MG63 (cell line): ENCODE measurements at regions not wholly inside any gene's neighbourhood (a gene's known extent, or its start where the extent isn't known, plus 50 kb on each side); places are given as distances from the start of the nearest gene placed in this dataset.
A peak's percentile ranks its signal among the peaks of the same experiment; 100 is the strongest.
"Not testable (repeated sequence)": the region's sequence is repeated elsewhere in the genome, so short reads cannot be mapped to it uniquely, and the experiment has no call there.

Experiments used
- DNase-seq: peaks from one replicate; pipeline ENCODE4 v3.0.0-alpha.2; 2020
- H3K27me3 ChIP-seq: fragments of 250-450 bp; sonication (Bioruptor Pico); 2 replicates; pipeline ENCODE4 v1.5.1; 2020; ENCODE audit warnings: mild to moderate bottlenecking, moderate library complexity
- H3K36me3 ChIP-seq: fragments of 250-450 bp; sonication (Bioruptor Pico); 2 replicates; pipeline ENCODE4 v1.5.1; 2020; ENCODE audit warnings: mild to moderate bottlenecking, moderate library complexity
- H3K4me3 ChIP-seq: fragments of 250-450 bp; sonication (Bioruptor Pico); 2 replicates; pipeline ENCODE4 v1.5.1; 2020; ENCODE audit warnings: mild to moderate bottlenecking, moderate library complexity
- H3K9me3 ChIP-seq: fragments of 250-450 bp; sonication (Bioruptor Pico); 2 replicates; pipeline ENCODE4 v1.5.1; 2020; ENCODE audit warnings: mild to moderate bottlenecking, moderate library complexity

- Histone ChIP-seq H3K9me3 (no peaks in the 10 kb centered on the region), H3K27me3 (no peaks in the 10 kb centered on the region), H3K4me3 (no peak overlapping the region), H3K36me3 (no peaks in the 10 kb centered on the region)
- DNase-seq = peak; percentile 47
These were observed 337.8 kb upstream of the CDH5 start for GRCh38 chr16:66028510-66029216.

GRCh38 chr16:66026787-66027330, 339.6 kb upstream of the CDH5 start:
- no peaks in the 10 kb centered on the region for H3K9me3 ChIP-seq
- H3K27me3 ChIP-seq = no peaks in the 10 kb centered on the region
- no peaks in the 10 kb centered on the region for H3K36me3 ChIP-seq
- DNase-seq = no peak
- no peak overlapping the region for H3K4me3 ChIP-seq

GRCh38 chr16:66026211-66026610, 340.3 kb upstream of the CDH5 start:
- no peak overlapping the region for H3K4me3 ChIP-seq
- no peaks in the 10 kb centered on the region for H3K36me3 ChIP-seq
- H3K9me3 ChIP-seq = no peaks in the 10 kb centered on the region
- no peak for DNase-seq
- no peaks in the 10 kb centered on the region for H3K27me3 ChIP-seq

- H3K36me3 ChIP-seq = no peaks in the 10 kb centered on the region
- H3K9me3 ChIP-seq = no peaks in the 10 kb centered on the region
- DNase-seq = no peak
- no peak overlapping the region for H3K4me3 ChIP-seq
- no peaks in the 10 kb centered on the region for H3K27me3 ChIP-seq
These were observed 340.7 kb upstream of the CDH5 start for GRCh38 chr16:66025751-66026150.

GRCh38 chr16:66024567-66024966, 341.9 kb upstream of the CDH5 start:
- not testable (repeated sequence) for H3K36me3 ChIP-seq, H3K9me3 ChIP-seq, DNase-seq, H3K4me3 ChIP-seq, H3K27me3 ChIP-seq

GRCh38 chr16:66023481-66023880, 343.0 kb upstream of the CDH5 start:
- no peak overlapping the region for H3K4me3 ChIP-seq
- H3K9me3 ChIP-seq = no peaks in the 10 kb centered on the region
- no peak for DNase-seq
- H3K27me3 ChIP-seq = no peaks in the 10 kb centered on the region
- H3K36me3 ChIP-seq = no peaks in the 10 kb centered on the region

GRCh38 chr16:66020642-66021041, 345.8 kb upstream of the CDH5 start:
- no peaks in the 10 kb centered on the region for H3K36me3 ChIP-seq
- no peaks in the 10 kb centered on the region for H3K9me3 ChIP-seq
- no peaks in the 10 kb centered on the region for H3K27me3 ChIP-seq
- no peak for DNase-seq
- H3K4me3 ChIP-seq = no peak overlapping the region

- no peak for DNase-seq
- no peaks in the 10 kb centered on the region for H3K9me3 ChIP-seq
- no peaks in the 10 kb centered on the region for H3K27me3 ChIP-seq
- H3K4me3 ChIP-seq = no peak overlapping the region
- no peaks in the 10 kb centered on the region for H3K36me3 ChIP-seq
These were observed 346.4 kb upstream of the CDH5 start for GRCh38 chr16:66020046-66020445.

- H3K4me3 ChIP-seq, H3K36me3 ChIP-seq, H3K9me3 ChIP-seq, DNase-seq, H3K27me3 ChIP-seq: not testable (repeated sequence)
These were observed 347.0 kb upstream of the CDH5 start for GRCh38 chr16:66019502-66019901.

- no peak for DNase-seq
- Histone ChIP-seq H3K4me3 (no peak overlapping the region), H3K9me3 (no peaks in the 10 kb centered on the region), H3K36me3 (no peaks in the 10 kb centered on the region), H3K27me3 (no peaks in the 10 kb centered on the region)
These were observed 352.3 kb upstream of the CDH5 start for GRCh38 chr16:66014221-66014620.

- H3K9me3 ChIP-seq = no peaks in the 10 kb centered on the region
- no peaks in the 10 kb centered on the region for H3K36me3 ChIP-seq
- H3K27me3 ChIP-seq = no peaks in the 10 kb centered on the region
- no peak for DNase-seq
- no peak overlapping the region for H3K4me3 ChIP-seq
These were observed 353.0 kb upstream of the CDH5 start for GRCh38 chr16:66013486-66013885.

- no peak overlapping the region for H3K4me3 ChIP-seq
- DNase-seq = no peak
- no peaks in the 10 kb centered on the region for H3K27me3 ChIP-seq
- no peaks in the 10 kb centered on the region for H3K36me3 ChIP-seq
- H3K9me3 ChIP-seq = no peaks in the 10 kb centered on the region
These were observed 358.4 kb upstream of the CDH5 start for GRCh38 chr16:66008136-66008535.

- Histone ChIP-seq H3K27me3 (no peaks in the 10 kb centered on the region), H3K36me3 (no peaks in the 10 kb centered on the region), H3K9me3 (no peaks in the 10 kb centered on the region), H3K4me3 (no peak overlapping the region)
- DNase-seq = peak; percentile 43
These were observed 358.8 kb upstream of the CDH5 start for GRCh38 chr16:66007717-66008116.

- Histone ChIP-seq H3K36me3 (no peaks in the 10 kb centered on the region), H3K9me3 (no peaks in the 10 kb centered on the region), H3K27me3 (no peaks in the 10 kb centered on the region), H3K4me3 (no peak overlapping the region)
- no peak for DNase-seq
These were observed 360.0 kb upstream of the CDH5 start for GRCh38 chr16:66006485-66006884.

- H3K4me3 ChIP-seq = no peak overlapping the region
- H3K9me3 ChIP-seq = no peaks in the 10 kb centered on the region
- peak; percentile 39 for DNase-seq
- H3K27me3 ChIP-seq = no peaks in the 10 kb centered on the region
- no peaks in the 10 kb centered on the region for H3K36me3 ChIP-seq
These were observed 361.8 kb upstream of the CDH5 start for GRCh38 chr16:66004699-66005098.

GRCh38 chr16:66003201-66003600, 363.3 kb upstream of the CDH5 start:
- no peaks in the 10 kb centered on the region for H3K9me3 ChIP-seq
- peak; percentile 69 for DNase-seq
- no peaks in the 10 kb centered on the region for H3K27me3 ChIP-seq
- no peak overlapping the region for H3K4me3 ChIP-seq
- H3K36me3 ChIP-seq = no peaks in the 10 kb centered on the region

- no peaks in the 10 kb centered on the region for H3K9me3 ChIP-seq
- H3K36me3 ChIP-seq = no peaks in the 10 kb centered on the region
- H3K27me3 ChIP-seq = no peaks in the 10 kb centered on the region
- no peak overlapping the region for H3K4me3 ChIP-seq
- no peak for DNase-seq
These were observed 363.9 kb upstream of the CDH5 start for GRCh38 chr16:66002601-66003000.

- no peaks in the 10 kb centered on the region for H3K27me3 ChIP-seq
These were observed 365.1 kb upstream of the CDH5 start for GRCh38 chr16:66001432-66001831.

More at GRCh38 chr16:66001432-66001831, 365.1 kb upstream of the CDH5 start:
- Histone ChIP-seq H3K36me3 (no peaks in the 10 kb centered on the region), H3K9me3 (no peaks in the 10 kb centered on the region), H3K4me3 (no peak overlapping the region)
- no peak for DNase-seq
